Ovary (tissue), 3 donors: ENCODE measurements at regions not wholly inside any gene's neighbourhood (a gene's known extent, or its start where the extent isn't known, plus 50 kb on each side); places are given as distances from the start of the nearest gene placed in this dataset.

Experiments
- CTCF ChIP-seq, 3 donors: fragments of 450-650 bp in 2 of 3; fragments of 200-600 bp in 1 of 3; IDR thresholded peaks; one replicate each; pipeline versions ENCODE4 v1.5.1 to v1.8.0; 2016 to 2022; ENCODE audit warnings: antibody characterized with exemption in 3 of 3, mild to moderate bottlenecking in 1 of 3
- EP300 ChIP-seq: sonication (generic); formaldehyde crosslinking; IDR thresholded peaks from one replicate; pipeline ENCODE4 v1.6.1; 2017; ENCODE audit warnings: antibody characterized with exemption
- POLR2A ChIP-seq: fragments of 450-650 bp; IDR thresholded peaks from one replicate; pipeline ENCODE4 v1.6.1; 2017; ENCODE audit warnings: antibody characterized with exemption, mild to moderate bottlenecking, moderate library complexity
- donor health status: DM: no; HTN: no; CAD: no.

- TF ChIP-seq CTCF (IDR thresholded peaks at IDR 0.05): no peak
- TF ChIP-seq POLR2A: no peak
- no peak for TF ChIP-seq EP300
Measured at GRCh38 chr2:239689410-239689809, 288.6 kb upstream of the HDAC4 start.
